GM23338 (cell line): ENCODE measurements at regions not wholly inside any gene's neighbourhood (a gene's known extent, or its start where the extent isn't known, plus 50 kb on each side); places are given as distances from the start of the nearest gene placed in this dataset.

Experiments
- EZH2phosphoT487 ChIP-seq: fragments of 200-600 bp; sonication (generic); IDR thresholded peaks from one replicate; pipeline ENCODE4 v1.8.1; 2018; ENCODE audit warnings: antibody characterized with exemption; ENCODE audit not compliant: unreplicated experiment
- POLR2AphosphoS5 ChIP-seq: IDR thresholded peaks from 2 replicates; pipeline ENCODE4 v1.6.1; 2016; ENCODE audit warnings: antibody characterized with exemption, low read depth
- TF ChIP-seq, protein P1 (sequence below), 2 experiments: fragments of 200-600 bp in 1 of 2; sonication (generic) in 1 of 2; conservative IDR thresholded peaks; 2 replicates each; pipeline versions ENCODE4 v1.5.1 to v1.6.1; 2016 to 2017; ENCODE audit warnings: antibody characterized with exemption in 2 of 2, low read depth in 2 of 2, mild to moderate bottlenecking in 2 of 2, moderate library complexity in 1 of 2
- TF ChIP-seq, protein P2 (sequence below): IDR thresholded peaks from one replicate; pipeline ENCODE4 v1.6.1; 2018; ENCODE audit warnings: antibody characterized with exemption; ENCODE audit not compliant: unreplicated experiment

DNA sequence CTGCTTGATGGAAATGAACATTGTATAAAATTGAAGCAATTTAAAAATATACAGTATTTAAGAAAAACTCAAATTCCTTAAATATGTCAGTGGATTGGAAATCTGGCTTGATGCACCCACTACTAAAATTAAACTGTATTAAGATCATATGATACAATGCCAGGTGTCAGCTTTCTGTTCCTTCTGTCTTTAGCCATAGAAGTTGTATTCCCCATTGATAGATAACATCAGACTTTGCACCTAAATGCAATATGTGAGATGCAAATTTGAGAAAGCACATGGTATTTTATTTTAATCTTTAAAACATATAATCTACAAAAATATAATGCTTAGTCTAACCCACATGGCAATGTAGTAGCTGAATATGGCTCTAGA is 697.4 kb upstream of the WWC1 start:
- TF ChIP-seq, protein P1, sequence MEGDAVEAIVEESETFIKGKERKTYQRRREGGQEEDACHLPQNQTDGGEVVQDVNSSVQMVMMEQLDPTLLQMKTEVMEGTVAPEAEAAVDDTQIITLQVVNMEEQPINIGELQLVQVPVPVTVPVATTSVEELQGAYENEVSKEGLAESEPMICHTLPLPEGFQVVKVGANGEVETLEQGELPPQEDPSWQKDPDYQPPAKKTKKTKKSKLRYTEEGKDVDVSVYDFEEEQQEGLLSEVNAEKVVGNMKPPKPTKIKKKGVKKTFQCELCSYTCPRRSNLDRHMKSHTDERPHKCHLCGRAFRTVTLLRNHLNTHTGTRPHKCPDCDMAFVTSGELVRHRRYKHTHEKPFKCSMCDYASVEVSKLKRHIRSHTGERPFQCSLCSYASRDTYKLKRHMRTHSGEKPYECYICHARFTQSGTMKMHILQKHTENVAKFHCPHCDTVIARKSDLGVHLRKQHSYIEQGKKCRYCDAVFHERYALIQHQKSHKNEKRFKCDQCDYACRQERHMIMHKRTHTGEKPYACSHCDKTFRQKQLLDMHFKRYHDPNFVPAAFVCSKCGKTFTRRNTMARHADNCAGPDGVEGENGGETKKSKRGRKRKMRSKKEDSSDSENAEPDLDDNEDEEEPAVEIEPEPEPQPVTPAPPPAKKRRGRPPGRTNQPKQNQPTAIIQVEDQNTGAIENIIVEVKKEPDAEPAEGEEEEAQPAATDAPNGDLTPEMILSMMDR (conservative IDR thresholded peaks at IDR 0.05; ENCODE audit: low read depth in 2 of 2): no peak
- TF ChIP-seq EZH2phosphoT487 (no peak), POLR2AphosphoS5 (no peak)
- TF ChIP-seq, protein P2, sequence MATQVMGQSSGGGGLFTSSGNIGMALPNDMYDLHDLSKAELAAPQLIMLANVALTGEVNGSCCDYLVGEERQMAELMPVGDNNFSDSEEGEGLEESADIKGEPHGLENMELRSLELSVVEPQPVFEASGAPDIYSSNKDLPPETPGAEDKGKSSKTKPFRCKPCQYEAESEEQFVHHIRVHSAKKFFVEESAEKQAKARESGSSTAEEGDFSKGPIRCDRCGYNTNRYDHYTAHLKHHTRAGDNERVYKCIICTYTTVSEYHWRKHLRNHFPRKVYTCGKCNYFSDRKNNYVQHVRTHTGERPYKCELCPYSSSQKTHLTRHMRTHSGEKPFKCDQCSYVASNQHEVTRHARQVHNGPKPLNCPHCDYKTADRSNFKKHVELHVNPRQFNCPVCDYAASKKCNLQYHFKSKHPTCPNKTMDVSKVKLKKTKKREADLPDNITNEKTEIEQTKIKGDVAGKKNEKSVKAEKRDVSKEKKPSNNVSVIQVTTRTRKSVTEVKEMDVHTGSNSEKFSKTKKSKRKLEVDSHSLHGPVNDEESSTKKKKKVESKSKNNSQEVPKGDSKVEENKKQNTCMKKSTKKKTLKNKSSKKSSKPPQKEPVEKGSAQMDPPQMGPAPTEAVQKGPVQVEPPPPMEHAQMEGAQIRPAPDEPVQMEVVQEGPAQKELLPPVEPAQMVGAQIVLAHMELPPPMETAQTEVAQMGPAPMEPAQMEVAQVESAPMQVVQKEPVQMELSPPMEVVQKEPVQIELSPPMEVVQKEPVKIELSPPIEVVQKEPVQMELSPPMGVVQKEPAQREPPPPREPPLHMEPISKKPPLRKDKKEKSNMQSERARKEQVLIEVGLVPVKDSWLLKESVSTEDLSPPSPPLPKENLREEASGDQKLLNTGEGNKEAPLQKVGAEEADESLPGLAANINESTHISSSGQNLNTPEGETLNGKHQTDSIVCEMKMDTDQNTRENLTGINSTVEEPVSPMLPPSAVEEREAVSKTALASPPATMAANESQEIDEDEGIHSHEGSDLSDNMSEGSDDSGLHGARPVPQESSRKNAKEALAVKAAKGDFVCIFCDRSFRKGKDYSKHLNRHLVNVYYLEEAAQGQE: no peak
